ENCODE measurements at regions not wholly inside any gene's neighbourhood (a gene's known extent, or its start where the extent isn't known, plus 50 kb on each side); places are given as distances from the start of the nearest gene placed in this dataset.

DNA sequence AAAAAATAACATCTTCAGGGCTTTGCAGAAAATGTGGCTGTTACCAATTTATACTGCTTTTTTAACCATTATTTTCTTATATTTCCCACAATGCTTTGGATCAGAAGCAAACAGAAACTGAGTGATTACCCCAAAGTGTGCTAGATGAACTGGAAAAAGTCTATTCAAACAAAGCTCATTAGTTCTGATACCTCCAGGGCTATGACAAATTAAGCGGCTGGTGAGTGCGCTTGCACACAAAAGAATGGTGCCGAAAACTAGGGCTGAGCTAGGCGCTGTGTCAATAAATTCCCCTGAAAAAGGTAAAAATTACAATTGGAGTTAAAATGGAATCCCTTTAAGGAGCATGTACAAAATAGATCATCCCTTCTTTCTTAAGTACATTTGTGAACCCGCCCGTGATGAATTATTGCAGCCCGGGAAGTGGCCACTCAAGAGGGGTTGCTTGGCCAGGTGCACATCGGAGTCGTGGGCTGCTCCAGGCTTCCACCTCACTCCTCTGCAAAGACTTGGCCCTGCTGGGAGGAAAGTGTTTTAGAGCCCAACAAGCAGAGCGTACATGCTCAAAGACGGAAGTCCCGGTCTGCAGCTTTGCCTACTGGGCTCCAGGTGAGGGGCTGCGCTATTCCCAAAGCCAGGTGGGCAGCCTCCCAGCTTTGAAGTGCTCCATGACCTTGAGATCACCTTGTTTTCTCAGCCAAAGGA is 164.0 kb upstream of the ZNF507 start:
- Histone ChIP-seq H3K4me3 (no peak overlapping the region), H3K27me3 (no peaks in the 10 kb centered on the region), H3K27ac (no peak overlapping the region), H3K36me3 (no peaks in the 10 kb centered on the region), H3K4me1 (no peaks in the 10 kb centered on the region), H3K9me3 (no peaks in the 10 kb centered on the region)
- peak in 1 of 2 donors; percentile 58 for DNase-seq (ENCODE audit: extremely low spot score in 2 of 2)
- intact Hi-C loops (cut with DNase I), result no loop called here
- no peak for TF ChIP-seq CTCF (IDR thresholded peaks at IDR 0.05)
- no peak for TF ChIP-seq POLR2A (IDR thresholded peaks at IDR 0.05)
- no peak for TF ChIP-seq POLR2AphosphoS5 (IDR thresholded peaks at IDR 0.05; ENCODE audit: insufficient read depth in 1 of 2, low read depth in 1 of 2)

- no peak for TF ChIP-seq POLR2AphosphoS5 (IDR thresholded peaks at IDR 0.05; ENCODE audit: insufficient read depth in 1 of 2, low read depth in 1 of 2)
- TF ChIP-seq CTCF (IDR thresholded peaks at IDR 0.05), result no peak
- no peak for TF ChIP-seq POLR2A (IDR thresholded peaks at IDR 0.05)
- H3K27me3 ChIP-seq, result no peaks in the 10 kb centered on the region
- peak in 1 of 2 donors; percentile 70 for DNase-seq (ENCODE audit: extremely low spot score in 2 of 2)
- no peaks in the 10 kb centered on the region for H3K4me1 ChIP-seq
- no peak overlapping the region for H3K27ac ChIP-seq
- no peaks in the 10 kb centered on the region for H3K9me3 ChIP-seq
- intact Hi-C loops (cut with DNase I), result no loop called here
- H3K36me3 ChIP-seq, result no peaks in the 10 kb centered on the region
- no peak overlapping the region for H3K4me3 ChIP-seq
Measured at GRCh38 chr19:32186542-32187330, 158.7 kb upstream of the ZNF507 start.

DNA sequence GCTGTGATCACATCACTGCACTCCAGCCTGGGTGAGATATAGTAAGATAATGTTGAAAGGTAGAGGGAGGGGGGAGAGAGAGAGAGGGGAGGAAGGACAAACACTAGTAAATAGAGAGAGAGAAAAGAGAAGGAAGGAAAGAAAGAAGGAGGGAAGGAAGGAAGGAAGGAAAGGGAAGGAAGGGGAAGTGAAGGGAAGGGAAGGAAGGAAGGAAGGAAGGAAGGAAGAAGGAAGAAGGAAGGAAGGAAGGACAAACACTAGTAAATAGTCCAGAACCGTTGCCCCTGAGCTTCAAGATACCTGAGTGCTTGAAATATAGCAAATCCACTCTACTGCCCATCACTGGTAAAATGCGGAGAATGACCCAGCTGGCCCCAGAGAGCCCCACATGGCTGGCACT is 156.5 kb upstream of the ZNF507 start:
- H3K4me3 ChIP-seq, result no peak overlapping the region
- no peak for TF ChIP-seq POLR2AphosphoS5 (IDR thresholded peaks at IDR 0.05; ENCODE audit: insufficient read depth in 1 of 2, low read depth in 1 of 2)
- no peak for TF ChIP-seq CTCF (IDR thresholded peaks at IDR 0.05)
- TF ChIP-seq POLR2A (IDR thresholded peaks at IDR 0.05), result no peak
- H3K27ac ChIP-seq, result no peak overlapping the region
- intact Hi-C loops (cut with DNase I), result no loop called here
- H3K27me3 ChIP-seq, result no peaks in the 10 kb centered on the region
- no peak for DNase-seq (ENCODE audit: extremely low spot score in 2 of 2)
- no peaks in the 10 kb centered on the region for H3K4me1 ChIP-seq
- H3K9me3 ChIP-seq, result no peaks in the 10 kb centered on the region
- no peaks in the 10 kb centered on the region for H3K36me3 ChIP-seq

DNA sequence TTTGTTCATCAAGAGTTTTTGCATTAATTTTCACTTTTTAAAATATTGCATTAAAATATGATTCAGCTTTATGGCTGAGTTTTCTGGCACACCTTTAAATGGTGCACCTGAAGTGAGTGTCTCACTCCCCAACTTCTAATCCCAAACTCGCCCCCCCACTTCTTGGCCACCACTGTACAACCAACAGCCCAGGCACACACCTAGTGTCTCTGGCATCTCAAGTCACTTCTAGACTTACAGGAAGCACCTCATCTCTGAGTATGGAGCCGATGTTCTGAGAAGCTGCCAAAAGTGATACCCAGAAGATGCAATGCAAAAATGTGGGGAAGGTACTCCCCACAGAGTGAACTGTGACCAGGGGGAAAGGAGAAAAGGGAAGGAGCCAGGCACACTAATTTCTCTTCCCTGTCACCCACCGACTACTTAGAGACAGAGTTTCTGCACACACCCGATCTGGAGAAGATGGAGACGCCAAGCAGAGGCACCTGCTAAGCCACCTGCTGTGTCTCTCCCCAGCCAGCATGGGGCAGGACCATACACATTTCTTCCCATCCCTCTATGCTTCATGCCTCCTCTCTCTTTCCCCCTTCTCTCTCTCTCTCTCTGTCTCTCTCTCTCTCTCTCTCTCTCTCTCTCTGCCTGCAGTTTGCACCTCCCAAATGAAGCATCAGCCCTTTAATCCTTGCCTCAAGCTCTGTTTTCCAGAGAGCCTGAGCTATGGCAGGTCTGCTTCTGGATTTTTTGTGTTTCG is 155.3 kb upstream of the ZNF507 start:
- Histone ChIP-seq H3K4me1 (no peaks in the 10 kb centered on the region), H3K9me3 (no peaks in the 10 kb centered on the region), H3K27me3 (no peaks in the 10 kb centered on the region), H3K4me3 (no peak overlapping the region), H3K36me3 (no peaks in the 10 kb centered on the region), H3K27ac (no peak overlapping the region)
- TF ChIP-seq POLR2AphosphoS5 (IDR thresholded peaks at IDR 0.05; ENCODE audit: insufficient read depth in 1 of 2, low read depth in 1 of 2) (no peak), CTCF (IDR thresholded peaks at IDR 0.05) (no peak), POLR2A (IDR thresholded peaks at IDR 0.05) (no peak)
- peak; percentile 44 to 64 for DNase-seq (ENCODE audit: extremely low spot score in 2 of 2)
- intact Hi-C loops (cut with DNase I), result no loop called here
